ENCODE measurements at regions not wholly inside any gene's neighbourhood (a gene's known extent, or its start where the extent isn't known, plus 50 kb on each side); places are given as distances from the start of the nearest gene placed in this dataset.

DNA sequence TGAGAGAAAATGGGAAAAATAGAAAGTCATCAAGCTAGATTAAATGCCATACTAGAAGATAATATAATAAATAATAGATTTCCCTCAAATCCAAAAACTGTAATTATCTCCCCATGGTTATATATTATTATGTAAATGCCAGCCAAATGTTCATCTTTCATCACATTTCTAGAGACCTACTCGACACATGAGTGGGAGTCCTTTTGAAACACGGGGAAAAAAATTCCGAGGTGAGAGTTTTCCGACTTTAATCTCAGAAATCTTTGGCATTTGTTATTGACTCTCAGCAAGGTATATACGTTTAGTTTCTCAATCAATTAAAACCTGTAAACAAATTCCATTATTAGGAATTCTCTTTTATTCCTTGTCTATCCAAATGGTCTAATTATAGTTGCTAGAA, 465.4 kb upstream of the SMIM31 start:
- no peak overlapping the region for H3K4me3 ChIP-seq (ENCODE audit: low read length in 3 of 3)
- no peak for TF ChIP-seq CTCF (IDR thresholded peaks at IDR 0.05; ENCODE audit: borderline replicate concordance, extremely low read depth, insufficient read depth)
- H3K4me1 ChIP-seq (ENCODE audit: control insufficient read depth in 2 of 3, insufficient read depth in 2 of 3, low read depth in 1 of 3, low read length in 3 of 3), result no peaks in the 10 kb centered on the region
- no peaks in the 10 kb centered on the region for H3K27me3 ChIP-seq (ENCODE audit: control insufficient read depth, insufficient read depth, low read length)
- intact Hi-C loops (cut with DNase I), result no loop called here
- no peak overlapping the region for H3K27ac ChIP-seq (ENCODE audit: low read depth in 2 of 2, low read length in 2 of 2)
- no peaks in the 10 kb centered on the region for H3K9me3 ChIP-seq (ENCODE audit: control insufficient read depth in 2 of 3, insufficient read depth in 1 of 3, low read length in 3 of 3)
- FAIRE-seq (no peak), DNase-seq (no peak)
- H3K9ac ChIP-seq (ENCODE audit: low read length in 3 of 3), result no peak overlapping the region
- H3K36me3 ChIP-seq (ENCODE audit: control insufficient read depth in 2 of 3, insufficient read depth in 3 of 3, low read length in 3 of 3), result no peaks in the 10 kb centered on the region

DNA sequence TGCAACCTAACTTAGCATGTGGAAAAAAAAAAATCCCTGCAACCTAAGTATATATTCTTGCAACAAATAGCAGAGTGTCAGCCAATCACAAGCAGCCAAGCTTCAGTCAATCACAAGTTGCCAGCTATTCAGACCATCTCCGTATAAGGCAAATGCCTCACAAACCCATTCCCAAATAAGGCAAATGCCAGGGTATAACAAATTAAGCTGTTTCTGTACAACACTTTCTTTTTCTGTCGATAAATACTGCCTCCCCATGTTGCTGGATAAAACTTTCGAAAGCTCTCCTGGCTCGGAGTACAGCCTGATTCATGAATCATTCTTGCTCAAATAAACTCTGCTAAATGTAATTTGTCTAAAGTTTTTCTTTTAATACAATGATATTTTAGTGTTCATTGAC, 460.7 kb upstream of the SMIM31 start:
- DNase-seq (no peak), FAIRE-seq (no peak)
- H3K27ac ChIP-seq (ENCODE audit: low read depth in 2 of 2, low read length in 2 of 2), result no peak overlapping the region
- H3K4me1 ChIP-seq (ENCODE audit: control insufficient read depth in 2 of 3, insufficient read depth in 2 of 3, low read depth in 1 of 3, low read length in 3 of 3), result no peaks in the 10 kb centered on the region
- H3K9me3 ChIP-seq (ENCODE audit: control insufficient read depth in 2 of 3, insufficient read depth in 1 of 3, low read length in 3 of 3), result peaks cover 0 to 2% (median 0%) of the 10 kb centered on the region in 3 donors
- no peaks in the 10 kb centered on the region for H3K27me3 ChIP-seq (ENCODE audit: control insufficient read depth, insufficient read depth, low read length)
- no peak overlapping the region for H3K9ac ChIP-seq (ENCODE audit: low read length in 3 of 3)
- TF ChIP-seq CTCF (IDR thresholded peaks at IDR 0.05; ENCODE audit: borderline replicate concordance, extremely low read depth, insufficient read depth), result no peak
- H3K36me3 ChIP-seq (ENCODE audit: control insufficient read depth in 2 of 3, insufficient read depth in 3 of 3, low read length in 3 of 3), result no peaks in the 10 kb centered on the region
- no peak overlapping the region for H3K4me3 ChIP-seq (ENCODE audit: low read length in 3 of 3)
- intact Hi-C loops (cut with DNase I), result no loop called here

DNA sequence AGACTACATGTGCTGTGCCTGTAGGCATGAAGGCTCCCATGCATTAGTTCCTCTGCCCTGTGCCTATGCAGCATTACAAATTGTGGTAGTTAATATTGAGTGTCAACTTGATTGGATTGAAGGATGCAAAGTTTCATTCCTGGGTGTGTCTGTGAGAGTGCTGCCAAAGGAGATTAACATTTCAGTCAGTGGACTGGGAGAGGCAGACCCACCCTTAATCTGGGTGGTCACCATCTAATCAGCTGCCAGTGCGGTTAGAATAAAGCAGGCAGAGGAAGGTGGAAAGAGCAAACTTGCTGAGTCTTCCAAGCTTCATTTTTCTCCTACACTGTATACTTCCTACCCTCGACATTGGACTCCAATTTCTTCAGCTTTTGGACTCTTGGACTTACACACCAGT, 460.2 kb upstream of the SMIM31 start:
- Histone ChIP-seq H3K27me3 (ENCODE audit: control insufficient read depth, insufficient read depth, low read length) (no peaks in the 10 kb centered on the region), H3K9ac (ENCODE audit: low read length in 3 of 3) (no peak overlapping the region), H3K4me1 (ENCODE audit: control insufficient read depth in 2 of 3, insufficient read depth in 2 of 3, low read depth in 1 of 3, low read length in 3 of 3) (no peaks in the 10 kb centered on the region), H3K9me3 (ENCODE audit: control insufficient read depth in 2 of 3, insufficient read depth in 1 of 3, low read length in 3 of 3) (peaks cover 0 to 2% (median 0%) of the 10 kb centered on the region in 3 donors), H3K36me3 (ENCODE audit: control insufficient read depth in 2 of 3, insufficient read depth in 3 of 3, low read length in 3 of 3) (no peaks in the 10 kb centered on the region), H3K27ac (ENCODE audit: low read depth in 2 of 2, low read length in 2 of 2) (no peak overlapping the region), H3K4me3 (ENCODE audit: low read length in 3 of 3) (no peak overlapping the region)
- intact Hi-C loops (cut with DNase I), result no loop called here
- TF ChIP-seq CTCF (IDR thresholded peaks at IDR 0.05; ENCODE audit: borderline replicate concordance, extremely low read depth, insufficient read depth), result no peak
- DNase-seq, result no peak
- FAIRE-seq, result no peak

GRCh38 chr4:164301430-164301829, 452.5 kb upstream of the SMIM31 start:
- no peaks in the 10 kb centered on the region for H3K27me3 ChIP-seq (ENCODE audit: control insufficient read depth, insufficient read depth, low read length)
- H3K27ac ChIP-seq (ENCODE audit: low read depth in 2 of 2, low read length in 2 of 2), result no peak overlapping the region
- H3K36me3 ChIP-seq (ENCODE audit: control insufficient read depth in 2 of 3, insufficient read depth in 3 of 3, low read length in 3 of 3), result no peaks in the 10 kb centered on the region
- TF ChIP-seq CTCF (IDR thresholded peaks at IDR 0.05; ENCODE audit: borderline replicate concordance, extremely low read depth, insufficient read depth), result no peak
- H3K9me3 ChIP-seq (ENCODE audit: control insufficient read depth in 2 of 3, insufficient read depth in 1 of 3, low read length in 3 of 3), result peaks cover 0 to 2% (median 0%) of the 10 kb centered on the region in 3 donors
- no peaks in the 10 kb centered on the region for H3K4me1 ChIP-seq (ENCODE audit: control insufficient read depth in 2 of 3, insufficient read depth in 2 of 3, low read depth in 1 of 3, low read length in 3 of 3)
- H3K4me3 ChIP-seq (ENCODE audit: low read length in 3 of 3), result no peak overlapping the region
- H3K9ac ChIP-seq (ENCODE audit: low read length in 3 of 3), result no peak overlapping the region
- FAIRE-seq, result no peak
- no peak for DNase-seq
- intact Hi-C loops (cut with DNase I), result no loop called here
